ENCODE measurements at regions not wholly inside any gene's neighbourhood (a gene's known extent, or its start where the extent isn't known, plus 50 kb on each side); places are given as distances from the start of the nearest gene placed in this dataset.

- no peak overlapping the region for H3K4me3 ChIP-seq
- TF ChIP-seq POLR2A (IDR thresholded peaks at IDR 0.05) (no peak), EP300 (IDR thresholded peaks at IDR 0.05) (no peak)
- TF ChIP-seq, protein P1, sequence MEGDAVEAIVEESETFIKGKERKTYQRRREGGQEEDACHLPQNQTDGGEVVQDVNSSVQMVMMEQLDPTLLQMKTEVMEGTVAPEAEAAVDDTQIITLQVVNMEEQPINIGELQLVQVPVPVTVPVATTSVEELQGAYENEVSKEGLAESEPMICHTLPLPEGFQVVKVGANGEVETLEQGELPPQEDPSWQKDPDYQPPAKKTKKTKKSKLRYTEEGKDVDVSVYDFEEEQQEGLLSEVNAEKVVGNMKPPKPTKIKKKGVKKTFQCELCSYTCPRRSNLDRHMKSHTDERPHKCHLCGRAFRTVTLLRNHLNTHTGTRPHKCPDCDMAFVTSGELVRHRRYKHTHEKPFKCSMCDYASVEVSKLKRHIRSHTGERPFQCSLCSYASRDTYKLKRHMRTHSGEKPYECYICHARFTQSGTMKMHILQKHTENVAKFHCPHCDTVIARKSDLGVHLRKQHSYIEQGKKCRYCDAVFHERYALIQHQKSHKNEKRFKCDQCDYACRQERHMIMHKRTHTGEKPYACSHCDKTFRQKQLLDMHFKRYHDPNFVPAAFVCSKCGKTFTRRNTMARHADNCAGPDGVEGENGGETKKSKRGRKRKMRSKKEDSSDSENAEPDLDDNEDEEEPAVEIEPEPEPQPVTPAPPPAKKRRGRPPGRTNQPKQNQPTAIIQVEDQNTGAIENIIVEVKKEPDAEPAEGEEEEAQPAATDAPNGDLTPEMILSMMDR (IDR thresholded peaks at IDR 0.05), result no peak
- no peak for DNase-seq
- intact Hi-C loops (cut with DNase I), result no loop called here
- H3K4me1 ChIP-seq (ENCODE audit: insufficient read depth), result no peaks in the 10 kb centered on the region
- no peaks in the 10 kb centered on the region for H3K9me3 ChIP-seq
- no peak overlapping the region for H3K27ac ChIP-seq
- no peaks in the 10 kb centered on the region for H3K36me3 ChIP-seq
- no peaks in the 10 kb centered on the region for H3K27me3 ChIP-seq
- WGBS, 3 donors, result 7 to 22% (median 21%) methylated on average over 1 of the region's 1 CpG
Observed at GRCh38 chr4:146040623-146041022, 102.0 kb upstream of the ZNF827 start.

GRCh38 chr4:146033149-146033548 is 94.5 kb upstream of the ZNF827 start:
- TF ChIP-seq, protein P1 (IDR thresholded peaks at IDR 0.05), result no peak
- TF ChIP-seq EP300 (IDR thresholded peaks at IDR 0.05), result no peak
- TF ChIP-seq POLR2A (IDR thresholded peaks at IDR 0.05), result no peak
- no peaks in the 10 kb centered on the region for H3K36me3 ChIP-seq
- intact Hi-C loops (cut with DNase I), result no loop called here
- no peak overlapping the region for H3K4me3 ChIP-seq
- H3K4me1 ChIP-seq (ENCODE audit: insufficient read depth), result no peaks in the 10 kb centered on the region
- H3K27ac ChIP-seq, result no peak overlapping the region
- no peaks in the 10 kb centered on the region for H3K27me3 ChIP-seq
- 1 to 7% (median 6%) methylated on average over 5 of the region's 5 CpGs for WGBS, 3 donors
- no peaks in the 10 kb centered on the region for H3K9me3 ChIP-seq
- DNase-seq, result no peak

DNA sequence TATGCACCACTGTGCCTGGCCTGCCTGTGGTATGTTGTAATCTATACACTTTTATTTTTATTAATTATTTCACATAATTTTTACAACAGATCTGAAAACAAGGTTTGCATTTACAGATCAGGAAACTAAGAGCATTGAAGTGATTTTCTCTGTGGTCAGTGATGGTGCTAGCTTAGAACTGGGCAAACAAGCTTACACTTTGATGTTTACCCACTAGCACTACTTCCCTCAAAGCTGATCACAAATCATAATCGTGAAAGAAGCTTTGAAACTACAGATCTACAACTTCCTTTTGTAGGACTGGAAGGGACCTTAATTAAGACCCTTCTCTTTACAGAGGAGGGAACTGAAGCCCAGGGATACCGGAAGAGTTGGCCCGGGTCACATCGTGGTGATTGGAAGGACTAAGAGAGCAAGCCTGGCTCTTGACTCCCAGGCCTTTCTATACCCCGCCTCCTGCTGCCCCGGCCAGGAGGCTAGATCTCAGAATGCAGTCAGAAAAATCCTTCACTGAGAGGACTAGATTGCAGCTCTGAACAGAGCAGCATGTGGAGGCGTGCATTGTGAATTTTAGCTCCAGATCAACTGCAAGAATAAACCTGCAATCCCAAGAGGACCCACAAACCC is 93.7 kb upstream of the ZNF827 start:
- Histone ChIP-seq H3K27ac (no peak overlapping the region), H3K36me3 (no peaks in the 10 kb centered on the region), H3K4me3 (no peak overlapping the region), H3K27me3 (no peaks in the 10 kb centered on the region), H3K9me3 (no peaks in the 10 kb centered on the region), H3K4me1 (ENCODE audit: insufficient read depth) (no peaks in the 10 kb centered on the region)
- TF ChIP-seq, protein P1 (IDR thresholded peaks at IDR 0.05), result no peak
- TF ChIP-seq POLR2A (IDR thresholded peaks at IDR 0.05), result no peak
- TF ChIP-seq EP300 (IDR thresholded peaks at IDR 0.05), result no peak
- 60 to 65% (median 60%) methylated on average over 7 of the region's 7 CpGs for WGBS, 3 donors
- no peak for DNase-seq
- intact Hi-C loops (cut with DNase I), result no loop called here

DNA sequence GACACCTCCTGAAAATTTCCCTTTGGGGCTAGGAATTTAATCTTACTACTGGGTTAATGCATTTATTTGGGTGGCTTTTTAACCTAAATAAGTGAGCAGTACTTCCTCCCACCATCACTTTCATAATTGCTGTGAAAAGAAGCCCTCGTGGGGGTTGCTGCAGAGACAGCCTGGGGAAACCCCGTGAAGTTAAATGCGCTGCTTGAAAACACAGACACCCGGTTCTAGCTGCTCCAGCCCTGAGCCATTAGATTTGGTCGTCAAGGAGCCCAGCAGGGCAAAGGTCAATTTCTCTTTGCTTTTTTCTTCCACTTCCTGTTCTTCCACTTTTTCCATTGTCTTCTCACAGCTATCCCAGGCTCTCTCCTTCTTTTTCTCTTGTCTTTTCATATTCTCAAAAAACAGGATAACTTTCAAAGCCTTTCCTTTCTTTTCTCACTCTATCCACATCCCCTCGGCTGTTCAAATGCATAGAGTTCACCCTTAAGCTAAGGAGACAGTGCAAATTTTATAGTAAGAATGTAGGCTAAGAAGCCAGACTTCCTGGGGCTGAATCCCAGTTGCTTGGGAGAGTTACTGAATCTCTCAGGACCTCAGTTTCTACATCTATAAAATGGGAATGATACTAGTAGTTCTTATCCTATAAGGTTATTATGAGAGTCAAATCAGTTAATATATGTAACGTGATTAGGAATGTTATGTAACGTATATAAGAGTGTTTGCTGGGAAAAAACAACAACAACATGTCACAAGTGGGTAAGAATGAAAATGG is 91.5 kb upstream of the ZNF827 start:
- Histone ChIP-seq H3K27me3 (no peaks in the 10 kb centered on the region), H3K4me1 (ENCODE audit: insufficient read depth) (no peaks in the 10 kb centered on the region), H3K4me3 (no peak overlapping the region), H3K9me3 (no peaks in the 10 kb centered on the region), H3K27ac (no peak overlapping the region), H3K36me3 (no peaks in the 10 kb centered on the region)
- TF ChIP-seq POLR2A (IDR thresholded peaks at IDR 0.05) (no peak), EP300 (IDR thresholded peaks at IDR 0.05) (no peak)
- TF ChIP-seq, protein P1 (IDR thresholded peaks at IDR 0.05), result no peak
- 29 to 36% (median 30%) methylated on average over 8 of the region's 8 CpGs for WGBS, 3 donors
- no peak for DNase-seq
- intact Hi-C loops (cut with DNase I), result no loop called here

Measured in ovary (tissue), 7 donors.